ENCODE measurements at regions not wholly inside any gene's neighbourhood (a gene's known extent, or its start where the extent isn't known, plus 50 kb on each side); places are given as distances from the start of the nearest gene placed in this dataset.

DNA sequence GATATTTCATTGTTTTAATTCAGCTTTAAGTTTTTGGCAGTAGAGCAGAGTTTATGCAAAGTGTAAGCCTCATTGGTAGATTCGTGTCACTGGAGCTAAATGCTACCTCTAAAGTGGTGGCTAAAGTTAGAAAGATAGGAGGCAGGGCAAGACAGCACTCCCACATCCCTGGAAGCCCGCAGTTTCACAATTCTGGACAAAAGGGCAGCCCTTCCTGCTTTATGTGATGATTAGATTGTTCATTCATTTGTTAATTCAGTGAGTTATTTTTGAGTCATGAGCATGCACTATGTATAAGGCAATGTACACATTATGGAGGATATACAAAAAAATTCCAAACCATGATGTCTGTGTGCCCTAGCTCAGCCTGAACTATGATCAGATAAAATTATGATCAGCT is 52.1 kb upstream of the EIF3M start:
- TF ChIP-seq CTCF (IDR thresholded peaks at IDR 0.05; ENCODE audit: insufficient read depth, low read depth, low read length, missing control alignments) = no peak
- H3K4me3 ChIP-seq (ENCODE audit: low read depth, low read length) = no peak overlapping the region
- no peak for DNase-seq (ENCODE audit: low read depth)

GRCh38 chr11:32529994-32530588 is 53.5 kb upstream of the EIF3M start:
- no peak for TF ChIP-seq CTCF (IDR thresholded peaks at IDR 0.05; ENCODE audit: insufficient read depth, low read depth, low read length, missing control alignments)
- no peak overlapping the region for H3K4me3 ChIP-seq (ENCODE audit: low read depth, low read length)

GRCh38 chr11:32527261-32528175 is 56.1 kb upstream of the EIF3M start:
- TF ChIP-seq CTCF (IDR thresholded peaks at IDR 0.05; ENCODE audit: insufficient read depth, low read depth, low read length, missing control alignments) = no peak
- H3K4me3 ChIP-seq (ENCODE audit: low read depth, low read length) = no peak overlapping the region
- no peak for DNase-seq (ENCODE audit: low read depth)

More at GRCh38 chr11:32529994-32530588, 53.5 kb upstream of the EIF3M start:
- peak; percentile 77 for DNase-seq (ENCODE audit: low read depth)

DNA sequence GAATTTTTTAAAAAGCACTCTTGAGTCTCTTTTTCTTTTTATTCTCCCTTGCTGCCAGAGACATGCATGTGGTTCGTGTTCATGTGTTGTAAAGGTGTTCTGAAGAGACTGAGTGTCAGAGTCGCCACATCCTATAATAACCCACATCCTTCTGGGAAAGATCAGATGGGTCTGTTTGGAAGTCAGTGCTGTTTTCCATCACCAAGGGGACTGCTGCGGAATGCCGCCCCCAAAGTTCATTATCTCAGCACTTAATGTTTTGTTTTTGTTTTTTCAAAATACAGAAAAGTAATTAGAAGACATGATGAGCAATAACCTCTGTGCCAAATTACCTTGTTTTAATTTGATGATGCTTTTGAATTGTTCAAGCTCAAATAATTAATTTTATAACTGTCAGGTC is 56.9 kb upstream of the EIF3M start:
- DNase-seq (ENCODE audit: low read depth) = no peak
- TF ChIP-seq CTCF (IDR thresholded peaks at IDR 0.05; ENCODE audit: insufficient read depth, low read depth, low read length, missing control alignments) = no peak
- no peak overlapping the region for H3K4me3 ChIP-seq (ENCODE audit: low read depth, low read length)

- TF ChIP-seq CTCF (IDR thresholded peaks at IDR 0.05; ENCODE audit: insufficient read depth, low read depth, low read length, missing control alignments) = no peak
- no peak for DNase-seq (ENCODE audit: low read depth)
- H3K4me3 ChIP-seq (ENCODE audit: low read depth, low read length) = no peak overlapping the region
Observed at GRCh38 chr11:32511926-32512325, 71.7 kb upstream of the EIF3M start.

DNA sequence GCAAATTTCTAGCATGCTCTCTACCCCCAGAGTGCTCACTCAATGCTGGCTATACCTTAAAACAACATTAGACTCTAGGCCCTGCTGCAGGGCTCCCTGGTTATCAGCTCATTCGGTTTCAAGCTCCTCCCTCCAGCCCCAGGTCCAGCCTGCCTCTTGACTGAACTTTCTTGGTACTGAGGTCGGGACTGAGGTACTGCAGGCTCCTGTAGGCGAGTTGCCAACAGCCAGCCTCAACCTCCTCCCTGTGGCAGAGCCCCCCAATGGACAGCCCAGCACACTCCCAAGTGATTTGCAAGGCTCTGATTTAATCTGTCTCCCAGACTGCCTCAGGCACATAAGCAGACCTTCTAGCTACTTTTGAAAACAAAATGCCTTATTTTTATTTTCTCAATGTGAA is 73.6 kb upstream of the EIF3M start:
- DNase-seq (ENCODE audit: low read depth) = no peak
- TF ChIP-seq CTCF (IDR thresholded peaks at IDR 0.05; ENCODE audit: insufficient read depth, low read depth, low read length, missing control alignments) = no peak
- no peak overlapping the region for H3K4me3 ChIP-seq (ENCODE audit: low read depth, low read length)
